Common myeloid progenitor, CD34-positive (primary cell): ENCODE measurements at regions not wholly inside any gene's neighbourhood (a gene's known extent, or its start where the extent isn't known, plus 50 kb on each side); places are given as distances from the start of the nearest gene placed in this dataset.

Experiments
- CTCF ChIA-PET: fragments of 350-600 bp; sonication (Branson Sonifier 250); formaldehyde crosslinking; loops from one replicate; lab custom pipeline; 2021; ENCODE audit warnings: antibody characterized with exemption; lab: Charles Lee
- POLR2A ChIA-PET: fragments of 350-600 bp; sonication (Branson Sonifier 250); formaldehyde crosslinking; loops from one replicate; lab custom pipeline; 2021; ENCODE audit warnings: antibody characterized with exemption; lab: Charles Lee
- DNase-seq, 3 donors: peaks; one replicate each; pipeline versions ENCODE4 v3.0.0 to v3.0.0-alpha.2; 2013
- H3K27ac ChIP-seq, 2 experiments: 1 replicate in 1 of 2; 2 replicates in 1 of 2; pipeline ENCODE4 v1.7.0; 2013; ENCODE audit warnings: inconsistent platforms in 2 of 2, low read length in 2 of 2, mild to moderate bottlenecking in 2 of 2, low read depth in 1 of 2, moderate library complexity in 1 of 2; ENCODE audit not compliant: severe bottlenecking in 2 of 2, insufficient read depth in 1 of 2, poor library complexity in 1 of 2
- H3K27me3 ChIP-seq, 5 experiments: replicated peaks in 2 of 5; 1 replicate in 3 of 5; 2 replicates in 2 of 5; pipeline versions ENCODE4 v1.6.1 to v1.7.0; 2013; ENCODE audit warnings: low read length in 4 of 5, mild to moderate bottlenecking in 2 of 5, moderate library complexity in 2 of 5, inconsistent platforms in 1 of 5; ENCODE audit not compliant: insufficient read depth in 5 of 5, control insufficient read depth in 4 of 5
- H3K36me3 ChIP-seq, 4 experiments: 1 replicate in 2 of 4; 2 replicates in 2 of 4; pipeline versions ENCODE4 v1.6.1 to v1.7.0; 2013; ENCODE audit warnings: low read length in 3 of 4, control low read depth in 1 of 4, mild to moderate bottlenecking in 1 of 4; ENCODE audit not compliant: control insufficient read depth in 4 of 4, insufficient read depth in 4 of 4
- H3K4me1 ChIP-seq, 4 experiments: 1 replicate in 3 of 4; 2 replicates in 1 of 4; pipeline versions ENCODE4 v1.6.1 to v1.7.1; 2013; ENCODE audit warnings: low read length in 3 of 4, mild to moderate bottlenecking in 3 of 4, control low read depth in 1 of 4, inconsistent platforms in 1 of 4, moderate library complexity in 1 of 4; ENCODE audit not compliant: control insufficient read depth in 4 of 4, insufficient read depth in 4 of 4; ENCODE audit errors: control extremely low read depth in 1 of 4
- H3K4me3 ChIP-seq, 7 experiments: 1 replicate in 4 of 7; 2 replicates in 3 of 7; pipeline versions ENCODE4 v1.5.1 to v1.7.0; 2013; ENCODE audit warnings: mild to moderate bottlenecking in 7 of 7, low read length in 6 of 7, moderate library complexity in 6 of 7, inconsistent platforms in 2 of 7, low read depth in 2 of 7, control low read depth in 1 of 7; ENCODE audit not compliant: insufficient read depth in 4 of 7, control insufficient read depth in 1 of 7; ENCODE audit errors: extremely low read depth in 1 of 7
- H3K9me3 ChIP-seq, 5 experiments: 1 replicate in 4 of 5; 2 replicates in 1 of 5; pipeline versions ENCODE4 v1.6.1 to v1.7.1; 2013; ENCODE audit warnings: low read length in 4 of 5, mild to moderate bottlenecking in 2 of 5, inconsistent platforms in 1 of 5, low read depth in 1 of 5, moderate library complexity in 1 of 5; ENCODE audit not compliant: control insufficient read depth in 4 of 5, insufficient read depth in 2 of 5; ENCODE audit errors: control extremely low read depth in 1 of 5
- WGBS: methylation state at CpG from one replicate; pipeline ENCODE4 v1.1.5; 2013; ENCODE audit not compliant: insufficient coverage; 5-methylcytosine and 5-hydroxymethylcytosine counted together

DNA sequence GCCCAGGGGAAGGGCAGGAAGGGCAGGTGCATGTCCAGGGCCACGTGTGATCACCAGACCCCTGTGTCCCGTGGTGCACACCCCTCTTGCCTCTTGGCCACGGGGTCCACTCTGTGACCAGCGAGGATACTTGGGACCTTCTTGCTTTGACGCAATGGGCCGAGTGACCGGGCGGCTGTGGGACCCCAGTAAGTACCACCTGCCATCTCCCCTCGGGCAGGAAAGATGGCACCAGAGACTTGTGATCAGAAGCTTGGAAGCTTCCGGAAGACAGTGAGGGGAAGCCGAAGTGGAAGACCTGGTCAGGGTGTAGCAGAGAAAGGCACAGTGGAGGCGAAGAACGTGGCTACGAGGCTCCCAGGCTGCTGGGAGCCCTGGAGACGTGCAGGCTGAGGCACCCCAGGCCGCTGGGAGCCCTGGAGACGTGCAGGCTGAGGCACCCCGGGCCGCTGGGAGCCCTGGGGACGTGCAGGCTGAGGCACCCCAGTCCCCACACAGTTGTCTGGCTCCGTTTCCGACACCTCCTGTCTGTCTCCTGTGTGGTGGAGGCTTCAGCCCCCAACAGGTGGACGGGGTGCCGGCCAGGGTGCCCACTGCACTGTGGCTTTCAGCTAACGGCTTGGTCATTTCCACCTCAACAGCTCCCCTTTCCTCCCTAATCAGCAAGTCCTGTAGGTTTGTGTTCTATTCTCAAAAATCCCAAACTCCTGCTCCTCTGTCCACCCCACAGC is 663.5 kb downstream of the BRD1 start:
- Histone ChIP-seq H3K27ac (no peak overlapping the region), H3K36me3 (no peaks in the 10 kb centered on the region), H3K27me3 (peaks cover 0 to 4% (median 0%) of the 10 kb centered on the region in 5 experiments), H3K4me3 (no peak overlapping the region), H3K9me3 (peaks cover 0 to 9% (median 0%) of the 10 kb centered on the region in 5 experiments), H3K4me1 (no peaks in the 10 kb centered on the region)
- DNase-seq, result no peak
- ChIA-PET CTCF (no interaction called here), POLR2A (no interaction called here)
- 70% methylated on average over 15 of the region's 25 CpGs for whole genome bisulfite sequencing

DNA sequence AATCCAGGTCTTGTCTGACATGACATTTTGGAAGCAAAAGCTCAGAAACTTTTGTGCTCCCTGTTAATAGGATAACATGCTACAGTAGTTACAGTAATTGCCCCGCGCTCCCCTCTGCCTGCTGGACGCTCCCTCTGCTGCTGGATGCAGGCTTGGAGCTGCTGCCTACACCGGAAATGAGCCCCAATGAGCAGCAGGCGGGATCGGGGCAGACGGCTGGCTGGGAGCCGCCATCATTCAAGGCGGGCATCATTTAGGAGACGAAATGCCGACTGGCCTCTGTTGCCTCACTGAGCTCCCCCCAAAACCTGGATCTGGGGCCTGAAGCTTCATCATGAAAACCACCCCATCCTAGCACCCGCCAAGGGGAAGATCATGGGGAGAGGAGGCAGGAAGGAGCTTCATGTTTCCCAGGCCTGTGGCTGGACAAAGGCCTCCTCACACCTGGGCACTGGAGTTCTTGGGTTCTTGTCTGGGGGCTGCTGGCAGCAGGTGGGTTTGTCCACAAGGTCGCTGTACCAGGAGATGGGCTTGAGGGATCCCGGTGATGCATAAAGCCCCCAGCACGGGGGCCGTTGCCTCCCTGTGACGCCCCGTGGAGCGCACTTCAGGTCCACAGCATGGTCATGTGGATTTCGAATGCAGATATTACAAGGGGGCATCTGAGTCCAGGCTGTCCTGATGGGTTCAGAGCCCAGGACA is 664.3 kb downstream of the BRD1 start:
- Histone ChIP-seq H3K27me3 (peaks cover 0 to 7% (median 0%) of the 10 kb centered on the region in 5 experiments), H3K4me1 (no peaks in the 10 kb centered on the region), H3K4me3 (no peak overlapping the region), H3K27ac (no peak overlapping the region), H3K9me3 (peaks cover 0 to 6% (median 0%) of the 10 kb centered on the region in 5 experiments), H3K36me3 (no peaks in the 10 kb centered on the region)
- DNase-seq, result no peak
- 88% methylated on average over 18 of the region's 20 CpGs for WGBS
- ChIA-PET POLR2A (no interaction called here), CTCF (no interaction called here)

DNA sequence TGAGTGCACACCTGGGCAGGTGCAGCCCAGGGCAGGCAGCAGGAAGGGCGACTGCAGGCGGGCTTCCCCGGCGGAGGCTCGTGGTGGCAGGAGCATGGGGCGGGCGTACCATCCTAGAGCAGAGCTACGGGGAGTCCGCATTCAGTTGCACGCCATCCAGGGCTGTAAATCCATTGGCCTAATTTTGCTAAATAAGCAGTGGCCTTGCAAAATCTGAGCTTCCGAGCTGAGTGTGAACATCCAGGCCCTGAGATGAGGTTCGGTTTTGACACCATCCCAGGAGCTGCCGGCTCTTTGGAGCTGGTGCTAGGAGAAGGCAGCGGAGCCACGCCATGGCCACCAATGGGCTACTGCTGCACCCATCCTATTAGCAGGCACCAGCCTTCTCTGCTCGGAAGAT is 664.8 kb downstream of the BRD1 start:
- H3K9me3 ChIP-seq, result peaks cover 0 to under 1% (median 0%) of the 10 kb centered on the region in 5 experiments
- H3K27me3 ChIP-seq, result peaks cover 0 to 7% (median 0%) of the 10 kb centered on the region in 5 experiments
- WGBS, result 92% methylated on average over 16 of the region's 16 CpGs
- no peaks in the 10 kb centered on the region for H3K36me3 ChIP-seq
- no peak for DNase-seq
- no peak overlapping the region for H3K4me3 ChIP-seq
- H3K4me1 ChIP-seq, result no peaks in the 10 kb centered on the region
- no peak overlapping the region for H3K27ac ChIP-seq
- ChIA-PET CTCF (no interaction called here), POLR2A (no interaction called here)

DNA sequence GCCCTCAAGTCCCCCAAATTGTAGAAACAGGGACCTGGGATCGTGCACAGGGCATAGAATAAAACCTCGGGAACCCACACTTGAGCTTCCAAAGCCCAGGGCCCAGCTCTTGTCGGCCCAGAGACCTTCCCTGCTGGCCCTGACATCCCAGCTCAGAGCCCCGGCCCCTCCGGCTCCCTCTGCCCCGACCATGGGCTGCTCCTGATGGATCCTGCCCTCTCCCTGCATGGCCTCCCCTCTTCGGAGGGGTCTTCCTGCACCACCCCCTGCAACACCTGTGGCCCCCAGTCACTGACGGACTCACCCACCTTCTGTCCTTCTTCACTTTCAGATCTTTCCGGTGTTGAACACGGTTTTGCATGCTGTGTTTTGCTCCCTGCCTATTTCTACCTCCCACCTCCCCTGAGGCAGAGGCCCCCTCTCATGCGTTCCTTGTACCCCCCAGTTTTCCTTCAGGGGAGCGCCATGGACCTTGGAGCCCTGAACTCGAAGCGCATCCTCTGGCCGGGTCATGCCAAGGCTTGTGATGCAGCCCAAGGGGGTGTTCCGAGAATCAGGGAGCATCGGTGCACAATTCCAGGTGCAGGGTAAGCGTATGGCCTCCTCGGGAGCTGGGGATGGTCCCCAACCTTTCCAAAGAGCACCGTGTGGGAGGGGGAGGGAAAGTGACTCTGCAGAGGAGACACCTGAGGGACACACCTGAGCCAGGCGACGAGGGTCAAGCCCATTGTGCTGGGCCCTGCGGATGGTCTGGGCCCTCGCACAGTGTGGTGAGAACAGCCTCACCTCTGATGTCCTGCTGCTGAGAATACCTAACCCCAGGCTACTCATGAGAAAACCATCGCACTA is 666.4 kb downstream of the BRD1 start:
- peaks cover 0 to 10% (median 0%) of the 10 kb centered on the region in 5 experiments for H3K27me3 ChIP-seq
- H3K4me3 ChIP-seq, result no peak overlapping the region
- no peak overlapping the region for H3K27ac ChIP-seq
- ChIA-PET POLR2A (no interaction called here), CTCF (no interaction called here)
- H3K9me3 ChIP-seq, result no peaks in the 10 kb centered on the region
- H3K36me3 ChIP-seq, result no peaks in the 10 kb centered on the region
- H3K4me1 ChIP-seq, result no peaks in the 10 kb centered on the region
- 88% methylated on average over 22 of the region's 25 CpGs for WGBS
- DNase-seq, result no peak

DNA sequence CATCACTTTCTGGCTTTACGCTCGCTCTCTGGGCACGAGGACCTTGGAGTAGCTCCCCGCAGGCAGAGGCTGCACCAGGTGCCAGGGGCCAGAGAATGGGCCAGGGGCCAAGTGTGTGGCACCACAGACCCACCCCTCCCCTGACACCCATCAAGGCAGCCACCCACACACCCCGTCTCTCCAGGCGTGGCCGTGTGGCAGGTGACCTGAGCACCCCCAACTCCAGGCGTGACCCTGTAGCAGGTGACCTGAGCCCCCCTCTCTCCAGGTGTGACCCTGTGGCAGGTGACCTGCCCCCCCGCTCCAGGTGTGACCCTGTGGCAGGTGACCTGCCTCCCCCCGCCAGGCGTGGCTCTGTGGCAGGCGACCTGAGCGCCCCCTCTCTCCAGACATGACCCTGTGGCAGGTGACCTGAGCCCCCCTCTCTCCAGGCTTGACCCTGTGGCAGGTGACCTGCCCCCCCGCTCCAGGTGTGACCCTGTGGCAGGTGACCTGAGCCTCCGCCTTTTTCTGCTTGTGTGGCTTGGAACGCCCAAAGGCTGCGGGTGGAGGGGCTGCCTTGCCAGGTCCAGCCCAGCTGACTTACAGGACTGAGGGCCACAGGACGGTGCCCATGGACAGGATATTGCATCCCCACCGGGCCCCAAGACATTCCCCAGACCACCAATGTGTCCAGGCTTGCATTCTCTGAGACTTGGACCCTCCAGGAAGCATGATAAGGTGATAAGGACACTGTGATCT is 667.2 kb downstream of the BRD1 start:
- Histone ChIP-seq H3K4me3 (no peak overlapping the region), H3K36me3 (no peaks in the 10 kb centered on the region), H3K27me3 (peaks cover 0 to 10% (median 0%) of the 10 kb centered on the region in 5 experiments), H3K9me3 (no peaks in the 10 kb centered on the region), H3K4me1 (no peaks in the 10 kb centered on the region), H3K27ac (no peak overlapping the region)
- no peak for DNase-seq
- POLR2A ChIA-PET, result no interaction called here
- WGBS, result 87% methylated on average over 12 of the region's 19 CpGs
- CTCF ChIA-PET, result no interaction called here

DNA sequence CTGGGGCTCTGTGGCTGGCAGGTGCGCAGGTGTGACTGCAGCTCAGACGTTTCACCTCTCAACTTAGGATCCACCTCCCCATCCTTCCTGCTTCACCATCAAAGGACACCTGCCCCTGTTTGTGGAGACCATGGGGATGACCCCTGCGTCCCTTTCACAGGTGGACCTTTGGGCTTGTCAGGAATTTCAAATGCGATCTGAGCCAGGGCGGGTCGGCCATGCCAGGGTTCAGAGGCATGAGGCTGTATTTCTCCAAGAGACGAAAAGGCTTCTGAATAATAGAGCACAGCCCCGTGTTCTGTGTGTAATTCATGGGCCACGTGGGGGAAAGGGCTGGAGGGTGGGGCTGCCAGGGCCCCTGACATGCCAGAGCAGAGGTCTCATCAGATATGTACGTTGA is 668.0 kb downstream of the BRD1 start:
- POLR2A ChIA-PET, result no interaction called here

More for the DNA sequence above, 668.0 kb downstream of the BRD1 start:
- Histone ChIP-seq H3K27ac (no peak overlapping the region), H3K36me3 (no peaks in the 10 kb centered on the region), H3K4me1 (no peaks in the 10 kb centered on the region), H3K9me3 (no peaks in the 10 kb centered on the region), H3K4me3 (no peak overlapping the region), H3K27me3 (peaks cover 0 to 10% (median 0%) of the 10 kb centered on the region in 5 experiments)
- no peak for DNase-seq
- CTCF ChIA-PET, result no interaction called here
- WGBS, result 85% methylated on average over 9 of the region's 10 CpGs
